PC-9 (cell line): ENCODE measurements at regions not wholly inside any gene's neighbourhood (a gene's known extent, or its start where the extent isn't known, plus 50 kb on each side); places are given as distances from the start of the nearest gene placed in this dataset.

Experiments used
- CTCF ChIP-seq: fragments of 200-600 bp; sonication (generic); conservative IDR thresholded peaks from 2 replicates; pipeline ENCODE4 v1.6.1; 2017; ENCODE audit warnings: mixed run types, antibody characterized with exemption, mild to moderate bottlenecking, moderate library complexity
- EZH2 ChIP-seq: fragments of 200-600 bp; sonication (generic); IDR thresholded peaks from 2 replicates; pipeline ENCODE4 v1.8.0; 2017; ENCODE audit warnings: antibody characterized with exemption, low read depth

GRCh38 chr16:56067406-56067805 is 123.9 kb upstream of the GNAO1 start:
- TF ChIP-seq CTCF (no peak), EZH2 (no peak)
